ENCODE measurements at regions not wholly inside any gene's neighbourhood (a gene's known extent, or its start where the extent isn't known, plus 50 kb on each side); places are given as distances from the start of the nearest gene placed in this dataset.

GRCh38 chr1:222014001-222014400, 272.1 kb upstream of the DUSP10 start:
- TF ChIP-seq, protein P1, sequence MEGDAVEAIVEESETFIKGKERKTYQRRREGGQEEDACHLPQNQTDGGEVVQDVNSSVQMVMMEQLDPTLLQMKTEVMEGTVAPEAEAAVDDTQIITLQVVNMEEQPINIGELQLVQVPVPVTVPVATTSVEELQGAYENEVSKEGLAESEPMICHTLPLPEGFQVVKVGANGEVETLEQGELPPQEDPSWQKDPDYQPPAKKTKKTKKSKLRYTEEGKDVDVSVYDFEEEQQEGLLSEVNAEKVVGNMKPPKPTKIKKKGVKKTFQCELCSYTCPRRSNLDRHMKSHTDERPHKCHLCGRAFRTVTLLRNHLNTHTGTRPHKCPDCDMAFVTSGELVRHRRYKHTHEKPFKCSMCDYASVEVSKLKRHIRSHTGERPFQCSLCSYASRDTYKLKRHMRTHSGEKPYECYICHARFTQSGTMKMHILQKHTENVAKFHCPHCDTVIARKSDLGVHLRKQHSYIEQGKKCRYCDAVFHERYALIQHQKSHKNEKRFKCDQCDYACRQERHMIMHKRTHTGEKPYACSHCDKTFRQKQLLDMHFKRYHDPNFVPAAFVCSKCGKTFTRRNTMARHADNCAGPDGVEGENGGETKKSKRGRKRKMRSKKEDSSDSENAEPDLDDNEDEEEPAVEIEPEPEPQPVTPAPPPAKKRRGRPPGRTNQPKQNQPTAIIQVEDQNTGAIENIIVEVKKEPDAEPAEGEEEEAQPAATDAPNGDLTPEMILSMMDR (tag by site-specific recombination; IDR thresholded peaks at IDR 0.05): no peak
- no peak for TF ChIP-seq ZNF416 (tag by site-specific recombination; IDR thresholded peaks at IDR 0.05)
- TF ChIP-seq REST (tag by site-specific recombination; IDR thresholded peaks at IDR 0.05): no peak

All from HEK293 (cell line).